ENCODE measurements at regions not wholly inside any gene's neighbourhood (a gene's known extent, or its start where the extent isn't known, plus 50 kb on each side); places are given as distances from the start of the nearest gene placed in this dataset.

- Histone ChIP-seq H2AFZ (ENCODE audit: low read depth, low read length, severe bottlenecking) (no peak overlapping the region), H3K4me3 (ENCODE audit: insufficient read depth, low read length, poor library complexity, severe bottlenecking) (no peak overlapping the region), H3K9me3 (ENCODE audit: insufficient read depth, low read length) (no peaks in the 10 kb centered on the region), H4K20me1 (ENCODE audit: low read depth, low read length) (no peaks in the 10 kb centered on the region), H3K4me2 (ENCODE audit: low read depth, low read length, poor library complexity, severe bottlenecking) (no peak overlapping the region), H3K36me3 (ENCODE audit: low read length) (no peaks in the 10 kb centered on the region), H3F3A (ENCODE audit: insufficient read depth) (no peaks in the 10 kb centered on the region), H3K9ac (ENCODE audit: low read length) (no peak overlapping the region), H3K27me3 (ENCODE audit: low read length) (no peaks in the 10 kb centered on the region), H3K9me2 (replicated peaks; ENCODE audit: insufficient read depth, low read length) (no peaks in the 10 kb centered on the region), H3K27ac (ENCODE audit: low read depth, low read length) (no peak overlapping the region), H3K79me2 (ENCODE audit: insufficient read depth, low read length) (no peaks in the 10 kb centered on the region)
- TF ChIP-seq EZH2phosphoT487 (conservative IDR thresholded peaks at IDR 0.05; ENCODE audit: low read length) (no peak), CTCF (IDR thresholded peaks at IDR 0.05; ENCODE audit: insufficient read depth, low read length, poor library complexity, severe bottlenecking) (no peak)
These were observed 138.9 kb upstream of the TMEM170B start for GRCh38 chr6:11398451-11399326.

GRCh38 chr6:11397622-11398450 is 139.7 kb upstream of the TMEM170B start:
- Histone ChIP-seq H3K27ac (ENCODE audit: low read depth, low read length) (no peak overlapping the region), H2AFZ (ENCODE audit: low read depth, low read length, severe bottlenecking) (no peak overlapping the region), H3K9me3 (ENCODE audit: insufficient read depth, low read length) (no peaks in the 10 kb centered on the region), H3K79me2 (ENCODE audit: insufficient read depth, low read length) (no peaks in the 10 kb centered on the region), H4K20me1 (ENCODE audit: low read depth, low read length) (no peaks in the 10 kb centered on the region), H3K4me3 (ENCODE audit: insufficient read depth, low read length, poor library complexity, severe bottlenecking) (no peak overlapping the region), H3K27me3 (ENCODE audit: low read length) (no peaks in the 10 kb centered on the region), H3K4me2 (ENCODE audit: low read depth, low read length, poor library complexity, severe bottlenecking) (no peak overlapping the region), H3K36me3 (ENCODE audit: low read length) (no peaks in the 10 kb centered on the region), H3K9ac (ENCODE audit: low read length) (no peak overlapping the region), H3K9me2 (replicated peaks; ENCODE audit: insufficient read depth, low read length) (no peaks in the 10 kb centered on the region), H3F3A (ENCODE audit: insufficient read depth) (no peaks in the 10 kb centered on the region)
- TF ChIP-seq CTCF (IDR thresholded peaks at IDR 0.05; ENCODE audit: insufficient read depth, low read length, poor library complexity, severe bottlenecking) = no peak
- no peak for TF ChIP-seq EZH2phosphoT487 (conservative IDR thresholded peaks at IDR 0.05; ENCODE audit: low read length)

GRCh38 chr6:11396860-11397259 is 140.7 kb upstream of the TMEM170B start:
- H3K27me3 ChIP-seq (ENCODE audit: low read length) = no peaks in the 10 kb centered on the region
- H4K20me1 ChIP-seq (ENCODE audit: low read depth, low read length) = no peaks in the 10 kb centered on the region
- H3K36me3 ChIP-seq (ENCODE audit: low read length) = no peaks in the 10 kb centered on the region
- no peak overlapping the region for H3K4me3 ChIP-seq (ENCODE audit: insufficient read depth, low read length, poor library complexity, severe bottlenecking)
- TF ChIP-seq CTCF (IDR thresholded peaks at IDR 0.05; ENCODE audit: insufficient read depth, low read length, poor library complexity, severe bottlenecking) (no peak), EZH2phosphoT487 (conservative IDR thresholded peaks at IDR 0.05; ENCODE audit: low read length) (no peak)
- H3K9ac ChIP-seq (ENCODE audit: low read length) = no peak overlapping the region
- H3F3A ChIP-seq (ENCODE audit: insufficient read depth) = no peaks in the 10 kb centered on the region
- no peaks in the 10 kb centered on the region for H3K9me3 ChIP-seq (ENCODE audit: insufficient read depth, low read length)
- H3K9me2 ChIP-seq (replicated peaks; ENCODE audit: insufficient read depth, low read length) = no peaks in the 10 kb centered on the region
- no peaks in the 10 kb centered on the region for H3K79me2 ChIP-seq (ENCODE audit: insufficient read depth, low read length)
- H2AFZ ChIP-seq (ENCODE audit: low read depth, low read length, severe bottlenecking) = no peak overlapping the region
- no peak overlapping the region for H3K4me2 ChIP-seq (ENCODE audit: low read depth, low read length, poor library complexity, severe bottlenecking)
- H3K27ac ChIP-seq (ENCODE audit: low read depth, low read length) = no peak overlapping the region

Measured in SU-DHL-6 (cell line).